ENCODE measurements at regions not wholly inside any gene's neighbourhood (a gene's known extent, or its start where the extent isn't known, plus 50 kb on each side); places are given as distances from the start of the nearest gene placed in this dataset.

GRCh38 chr13:34637138-34637537, 304.9 kb upstream of the NBEA start:
- DNase-seq, result no peak
- H4K12ac ChIP-seq (ENCODE audit: low read depth, low read length), result no peak overlapping the region

GRCh38 chr13:34637636-34638035, 304.4 kb upstream of the NBEA start:
- no peak for DNase-seq
- no peak overlapping the region for H3K9ac ChIP-seq (ENCODE audit: low read length)
- no peaks in the 10 kb centered on the region for H3K79me1 ChIP-seq (ENCODE audit: low read length)
- H3K4me3 ChIP-seq (ENCODE audit: low read depth, low read length), result no peak overlapping the region
- H3K27ac ChIP-seq (ENCODE audit: low read depth, low read length), result no peak overlapping the region
- no peak overlapping the region for H3K4me2 ChIP-seq (ENCODE audit: low read length)
- no peak overlapping the region for H2BK120ac ChIP-seq (ENCODE audit: insufficient read depth, low read length, poor library complexity)
- no peak overlapping the region for H2AFZ ChIP-seq (ENCODE audit: insufficient read depth, low read length, poor library complexity)
- H3K4ac ChIP-seq (ENCODE audit: low read depth, low read length), result no peak overlapping the region
- no peak overlapping the region for H3K23ac ChIP-seq (ENCODE audit: low read length)
- H2AK5ac ChIP-seq (ENCODE audit: low read length), result no peak overlapping the region
- no peak overlapping the region for H2BK5ac ChIP-seq (ENCODE audit: low read depth, low read length, poor library complexity)
- no peaks in the 10 kb centered on the region for H3K36me3 ChIP-seq (ENCODE audit: control insufficient read depth in 1 of 2, insufficient read depth in 2 of 2, low read length in 2 of 2)
- H4K12ac ChIP-seq (ENCODE audit: low read depth, low read length), result no peak overlapping the region
- no peaks in the 10 kb centered on the region for H3K79me2 ChIP-seq (ENCODE audit: control insufficient read depth, insufficient read depth, low read length, poor library complexity)
- H3K9me3 ChIP-seq (ENCODE audit: insufficient read depth, low read depth, low read length), result no peaks in the 10 kb centered on the region
- no peak overlapping the region for H2BK12ac ChIP-seq (ENCODE audit: low read length)
- H3K4me1 ChIP-seq (ENCODE audit: control insufficient read depth in 1 of 2, insufficient read depth in 2 of 2, low read length in 2 of 2), result peaks cover 2 to 3% of the 10 kb centered on the region in 2 experiments
- no peak overlapping the region for H4K8ac ChIP-seq (ENCODE audit: low read depth, low read length)
- whole genome bisulfite sequencing (ENCODE audit: extremely low coverage, insufficient coverage, insufficient read length), result no CpG with 5 or more reads among the region's 2 CpGs
- H3K14ac ChIP-seq (ENCODE audit: low read length), result no peak overlapping the region
- H3K18ac ChIP-seq (ENCODE audit: low read length), result no peak overlapping the region
- H4K91ac ChIP-seq (ENCODE audit: low read depth, low read length), result no peak overlapping the region
- no peaks in the 10 kb centered on the region for H3K27me3 ChIP-seq (ENCODE audit: insufficient read depth, low read length)

More at GRCh38 chr13:34637138-34637537, 304.9 kb upstream of the NBEA start:
- no peak overlapping the region for H2BK120ac ChIP-seq (ENCODE audit: insufficient read depth, low read length, poor library complexity)
- no peak overlapping the region for H2AK5ac ChIP-seq (ENCODE audit: low read length)
- H2AFZ ChIP-seq (ENCODE audit: insufficient read depth, low read length, poor library complexity), result no peak overlapping the region
- H3K18ac ChIP-seq (ENCODE audit: low read length), result no peak overlapping the region
- H3K4ac ChIP-seq (ENCODE audit: low read depth, low read length), result no peak overlapping the region
- no peaks in the 10 kb centered on the region for H3K79me2 ChIP-seq (ENCODE audit: control insufficient read depth, insufficient read depth, low read length, poor library complexity)
- H3K27me3 ChIP-seq (ENCODE audit: insufficient read depth, low read length), result no peaks in the 10 kb centered on the region
- H2BK12ac ChIP-seq (ENCODE audit: low read length), result no peak overlapping the region
- H3K9ac ChIP-seq (ENCODE audit: low read length), result no peak overlapping the region
- no peak overlapping the region for H4K91ac ChIP-seq (ENCODE audit: low read depth, low read length)
- no peaks in the 10 kb centered on the region for H3K79me1 ChIP-seq (ENCODE audit: low read length)
- H3K4me1 ChIP-seq (ENCODE audit: control insufficient read depth in 1 of 2, insufficient read depth in 2 of 2, low read length in 2 of 2), result peaks cover 2 to 3% of the 10 kb centered on the region in 2 experiments
- no peak overlapping the region for H3K23ac ChIP-seq (ENCODE audit: low read length)
- H3K36me3 ChIP-seq (ENCODE audit: control insufficient read depth in 1 of 2, insufficient read depth in 2 of 2, low read length in 2 of 2), result no peaks in the 10 kb centered on the region
- H3K9me3 ChIP-seq (ENCODE audit: insufficient read depth, low read depth, low read length), result no peaks in the 10 kb centered on the region
- H3K4me3 ChIP-seq (ENCODE audit: low read depth, low read length), result no peak overlapping the region
- H4K8ac ChIP-seq (ENCODE audit: low read depth, low read length), result no peak overlapping the region
- H2BK5ac ChIP-seq (ENCODE audit: low read depth, low read length, poor library complexity), result no peak overlapping the region
- no peak overlapping the region for H3K27ac ChIP-seq (ENCODE audit: low read depth, low read length)
- H3K14ac ChIP-seq (ENCODE audit: low read length), result no peak overlapping the region
- no CpG with 5 or more reads among the region's 1 CpG for WGBS (ENCODE audit: extremely low coverage, insufficient coverage, insufficient read length)
- no peak overlapping the region for H3K4me2 ChIP-seq (ENCODE audit: low read length)

DNA sequence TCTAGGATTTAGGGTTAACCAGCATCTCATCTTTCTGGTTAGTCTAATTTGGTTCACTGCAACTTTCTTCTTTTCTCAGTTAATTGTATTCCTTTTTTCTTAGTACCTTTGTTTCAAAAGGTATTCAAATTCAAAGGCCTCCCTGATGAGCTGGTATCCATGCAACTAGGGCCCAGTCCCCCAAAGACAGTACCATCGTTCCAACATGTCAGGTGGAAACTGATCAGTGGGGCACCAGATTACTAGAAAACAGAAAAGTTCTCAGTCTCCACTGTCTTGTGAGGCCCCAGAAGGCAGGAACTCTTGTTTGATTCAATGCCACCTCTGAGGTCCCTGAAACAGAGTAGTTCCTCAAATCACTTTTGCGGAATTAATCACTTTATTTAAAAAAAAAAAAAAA, 303.2 kb upstream of the NBEA start:
- Histone ChIP-seq H3K27me3 (ENCODE audit: insufficient read depth, low read length) (no peaks in the 10 kb centered on the region), H3K79me1 (ENCODE audit: low read length) (no peaks in the 10 kb centered on the region), H4K91ac (ENCODE audit: low read depth, low read length) (no peak overlapping the region), H2BK12ac (ENCODE audit: low read length) (no peak overlapping the region), H2AFZ (ENCODE audit: insufficient read depth, low read length, poor library complexity) (no peak overlapping the region), H3K18ac (ENCODE audit: low read length) (no peak overlapping the region), H3K79me2 (ENCODE audit: control insufficient read depth, insufficient read depth, low read length, poor library complexity) (no peaks in the 10 kb centered on the region), H3K27ac (ENCODE audit: low read depth, low read length) (no peak overlapping the region), H3K23ac (ENCODE audit: low read length) (no peak overlapping the region), H3K4ac (ENCODE audit: low read depth, low read length) (no peak overlapping the region), H3K4me3 (ENCODE audit: low read depth, low read length) (no peak overlapping the region), H2BK120ac (ENCODE audit: insufficient read depth, low read length, poor library complexity) (no peak overlapping the region), H4K8ac (ENCODE audit: low read depth, low read length) (no peak overlapping the region), H3K9me3 (ENCODE audit: insufficient read depth, low read depth, low read length) (no peaks in the 10 kb centered on the region), H3K14ac (ENCODE audit: low read length) (no peak overlapping the region), H3K9ac (ENCODE audit: low read length) (no peak overlapping the region), H2AK5ac (ENCODE audit: low read length) (no peak overlapping the region), H2BK5ac (ENCODE audit: low read depth, low read length, poor library complexity) (no peak overlapping the region), H4K12ac (ENCODE audit: low read depth, low read length) (no peak overlapping the region), H3K36me3 (ENCODE audit: control insufficient read depth in 1 of 2, insufficient read depth in 2 of 2, low read length in 2 of 2) (no peaks in the 10 kb centered on the region), H3K4me1 (ENCODE audit: control insufficient read depth in 1 of 2, insufficient read depth in 2 of 2, low read length in 2 of 2) (peaks cover 2 to 3% of the 10 kb centered on the region in 2 experiments), H3K4me2 (ENCODE audit: low read length) (no peak overlapping the region)
- DNase-seq, result no peak
- no CpG with 5 or more reads among the region's 2 CpGs for WGBS (ENCODE audit: extremely low coverage, insufficient coverage, insufficient read length)

GRCh38 chr13:34640179-34640992, 301.7 kb upstream of the NBEA start:
- DNase-seq, result no peak
- Histone ChIP-seq H3K14ac (ENCODE audit: low read length) (no peak overlapping the region), H3K4me1 (ENCODE audit: control insufficient read depth in 1 of 2, insufficient read depth in 2 of 2, low read length in 2 of 2) (peaks cover 2 to 3% of the 10 kb centered on the region in 2 experiments), H3K36me3 (ENCODE audit: control insufficient read depth in 1 of 2, insufficient read depth in 2 of 2, low read length in 2 of 2) (no peaks in the 10 kb centered on the region), H2AFZ (ENCODE audit: insufficient read depth, low read length, poor library complexity) (no peak overlapping the region), H3K23ac (ENCODE audit: low read length) (no peak overlapping the region), H4K8ac (ENCODE audit: low read depth, low read length) (no peak overlapping the region), H3K9ac (ENCODE audit: low read length) (no peak overlapping the region), H4K12ac (ENCODE audit: low read depth, low read length) (no peak overlapping the region), H3K4me2 (ENCODE audit: low read length) (no peak overlapping the region), H3K27me3 (ENCODE audit: insufficient read depth, low read length) (no peaks in the 10 kb centered on the region), H3K18ac (ENCODE audit: low read length) (no peak overlapping the region), H4K91ac (ENCODE audit: low read depth, low read length) (no peak overlapping the region), H3K9me3 (ENCODE audit: insufficient read depth, low read depth, low read length) (no peaks in the 10 kb centered on the region), H3K79me2 (ENCODE audit: control insufficient read depth, insufficient read depth, low read length, poor library complexity) (no peaks in the 10 kb centered on the region), H3K4me3 (ENCODE audit: low read depth, low read length) (no peak overlapping the region), H3K79me1 (ENCODE audit: low read length) (no peaks in the 10 kb centered on the region), H3K4ac (ENCODE audit: low read depth, low read length) (no peak overlapping the region), H2BK120ac (ENCODE audit: insufficient read depth, low read length, poor library complexity) (no peak overlapping the region), H2BK5ac (ENCODE audit: low read depth, low read length, poor library complexity) (no peak overlapping the region), H3K27ac (ENCODE audit: low read depth, low read length) (no peak overlapping the region), H2AK5ac (ENCODE audit: low read length) (no peak overlapping the region), H2BK12ac (ENCODE audit: low read length) (no peak overlapping the region)
- no CpG with 5 or more reads among the region's 9 CpGs for WGBS (ENCODE audit: extremely low coverage, insufficient coverage, insufficient read length)

Measured in trophoblast cell (in vitro differentiated cells and primary cell).